ENCODE measurements at regions not wholly inside any gene's neighbourhood (a gene's known extent, or its start where the extent isn't known, plus 50 kb on each side); places are given as distances from the start of the nearest gene placed in this dataset.

- TF ChIP-seq, protein P1, sequence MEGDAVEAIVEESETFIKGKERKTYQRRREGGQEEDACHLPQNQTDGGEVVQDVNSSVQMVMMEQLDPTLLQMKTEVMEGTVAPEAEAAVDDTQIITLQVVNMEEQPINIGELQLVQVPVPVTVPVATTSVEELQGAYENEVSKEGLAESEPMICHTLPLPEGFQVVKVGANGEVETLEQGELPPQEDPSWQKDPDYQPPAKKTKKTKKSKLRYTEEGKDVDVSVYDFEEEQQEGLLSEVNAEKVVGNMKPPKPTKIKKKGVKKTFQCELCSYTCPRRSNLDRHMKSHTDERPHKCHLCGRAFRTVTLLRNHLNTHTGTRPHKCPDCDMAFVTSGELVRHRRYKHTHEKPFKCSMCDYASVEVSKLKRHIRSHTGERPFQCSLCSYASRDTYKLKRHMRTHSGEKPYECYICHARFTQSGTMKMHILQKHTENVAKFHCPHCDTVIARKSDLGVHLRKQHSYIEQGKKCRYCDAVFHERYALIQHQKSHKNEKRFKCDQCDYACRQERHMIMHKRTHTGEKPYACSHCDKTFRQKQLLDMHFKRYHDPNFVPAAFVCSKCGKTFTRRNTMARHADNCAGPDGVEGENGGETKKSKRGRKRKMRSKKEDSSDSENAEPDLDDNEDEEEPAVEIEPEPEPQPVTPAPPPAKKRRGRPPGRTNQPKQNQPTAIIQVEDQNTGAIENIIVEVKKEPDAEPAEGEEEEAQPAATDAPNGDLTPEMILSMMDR (IDR thresholded peaks at IDR 0.05) = no peak
- H3K27ac ChIP-seq = no peak overlapping the region
- DNase-seq (ENCODE audit: low spot score) = no peak
- no peak overlapping the region for H3K4me3 ChIP-seq
These were observed 135.3 kb upstream of the CTAGE1 start for GRCh38 chr18:22552899-22553460.

DNA sequence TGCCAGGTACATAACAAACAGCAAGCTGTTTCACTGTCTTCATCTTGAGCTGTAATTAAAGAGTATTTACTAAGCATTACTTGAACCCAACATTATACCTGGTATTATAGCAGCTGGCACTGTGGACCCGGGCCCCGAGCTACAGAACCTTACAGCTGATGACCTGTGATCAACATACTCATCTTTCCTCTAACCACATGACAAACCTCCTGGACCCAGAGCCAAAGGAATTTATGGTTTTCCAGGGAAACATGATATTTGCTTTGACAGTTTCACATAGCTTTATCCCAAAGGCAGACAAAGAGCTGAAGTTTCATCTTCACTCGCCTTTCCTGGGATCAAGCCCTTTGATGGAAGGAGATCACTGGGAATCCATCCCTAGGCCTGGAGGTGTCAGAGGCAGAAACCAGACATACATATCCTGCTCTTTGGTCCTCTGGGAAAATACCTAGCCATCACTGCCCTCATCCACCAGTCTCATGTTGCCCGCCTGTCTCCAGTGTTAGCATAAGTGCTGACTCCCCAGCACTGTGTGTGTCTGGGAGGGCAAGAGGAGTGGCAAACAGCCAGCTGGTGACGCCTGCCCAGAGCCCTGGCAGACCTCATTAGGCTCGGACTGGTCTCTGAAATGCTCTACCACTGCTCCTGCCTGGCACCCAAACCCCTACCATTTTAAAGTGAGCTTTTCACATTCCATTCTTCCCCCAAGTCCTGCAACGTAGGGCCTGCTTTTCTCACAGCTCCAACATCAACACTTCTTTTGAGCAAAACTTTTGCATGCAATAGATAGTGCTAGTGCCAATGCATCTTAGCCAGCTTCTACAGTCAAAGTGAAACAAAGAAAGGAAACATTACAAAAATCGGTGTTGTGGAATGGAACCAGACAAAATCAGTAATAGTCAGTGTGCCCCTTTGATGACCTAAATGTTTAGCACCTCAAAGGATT lies 138.8 kb upstream of the CTAGE1 start:
- TF ChIP-seq, protein P1 (IDR thresholded peaks at IDR 0.05) = no peak
- Histone ChIP-seq H3K4me3 (peak overlapping the region; percentile 57), H3K27ac (peak overlapping the region; percentile 89 to 92)
- DNase-seq (ENCODE audit: low spot score) = peak; percentile 93

- Histone ChIP-seq H3K4me3 (peak overlapping the region; percentile 57), H3K27ac (peak overlapping the region; percentile 89 to 92)
- TF ChIP-seq, protein P1 (IDR thresholded peaks at IDR 0.05) = no peak
- DNase-seq (ENCODE audit: low spot score) = no peak
These were observed 139.6 kb upstream of the CTAGE1 start for GRCh38 chr18:22557168-22557941.

DNA sequence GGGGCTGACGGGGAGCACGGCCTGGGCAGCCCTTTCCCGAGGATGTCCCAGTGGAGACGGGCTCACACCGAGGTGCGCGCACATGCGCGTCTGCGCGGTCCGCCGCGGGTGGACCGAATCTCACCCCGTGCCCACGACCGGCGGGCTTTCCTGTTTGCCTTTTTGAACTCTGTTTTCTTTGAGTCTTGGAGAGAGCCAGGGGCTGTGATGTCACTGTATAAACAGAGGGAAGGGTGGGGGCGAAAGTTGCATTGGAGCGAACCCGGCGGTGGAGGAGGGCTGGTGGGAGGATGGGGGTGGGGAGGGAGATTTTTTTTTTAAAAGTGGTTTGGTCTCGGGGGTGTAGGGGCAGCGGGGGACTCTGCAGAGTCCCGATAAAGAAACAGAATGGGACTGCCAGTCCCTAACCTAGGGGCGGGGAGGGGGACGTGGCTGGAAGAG lies 141.2 kb upstream of the CTAGE1 start:
- TF ChIP-seq, protein P1 (IDR thresholded peaks at IDR 0.05) = no peak
- Histone ChIP-seq H3K4me3 (peak overlapping the region; percentile 80), H3K27ac (peak overlapping the region; percentile 92 to 98)
- peak; percentile 90 for DNase-seq (ENCODE audit: low spot score)

DNA sequence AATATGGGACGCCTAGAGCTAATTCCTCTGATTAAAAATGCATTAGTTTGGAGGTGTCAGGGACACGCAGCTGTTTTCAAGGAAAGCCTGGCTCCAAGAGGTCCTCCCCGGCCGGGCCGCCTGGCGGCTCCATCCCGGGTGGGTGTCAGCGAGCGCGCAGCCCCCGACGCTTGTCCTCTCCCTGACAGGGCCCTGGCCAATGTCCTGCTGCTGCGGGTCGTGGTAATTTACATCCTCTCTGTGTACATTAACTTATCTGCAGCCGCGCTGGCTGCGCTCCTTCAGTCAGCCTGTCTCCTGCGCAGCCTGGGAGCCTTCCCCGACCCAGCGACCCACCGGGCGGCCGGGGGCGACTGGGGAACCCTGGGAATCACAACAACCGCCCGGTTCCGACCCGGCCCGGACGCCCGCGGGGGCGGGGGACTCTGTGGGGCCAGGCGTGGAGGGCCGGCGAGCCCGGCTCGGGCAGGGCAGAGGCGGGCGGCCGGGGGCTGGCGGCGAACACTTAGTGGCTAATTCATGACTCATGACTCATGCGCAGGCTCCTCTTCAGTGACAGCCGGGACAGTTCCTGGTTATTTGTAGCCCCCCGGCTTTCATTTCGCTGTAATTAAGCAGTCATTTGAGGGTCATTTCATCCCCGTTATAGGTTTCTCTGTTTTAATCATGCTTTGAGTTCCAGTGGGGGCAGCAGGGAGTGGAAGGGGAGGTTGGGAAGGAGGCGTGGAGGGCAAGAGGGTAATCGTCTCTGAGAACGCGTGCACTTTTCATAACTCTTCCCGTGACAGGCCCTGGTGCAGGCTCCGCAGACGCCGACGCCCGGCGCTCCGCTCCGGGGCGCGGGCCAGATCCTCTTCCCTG lies 141.9 kb upstream of the CTAGE1 start:
- peak; percentile 86 for DNase-seq (ENCODE audit: low spot score)
- H3K4me3 ChIP-seq = peak overlapping the region; percentile 80
- H3K27ac ChIP-seq = peak overlapping the region; percentile 92 to 98
- TF ChIP-seq, protein P1 (IDR thresholded peaks at IDR 0.05) = no peak

GRCh38 chr18:22560275-22560610 lies 142.5 kb upstream of the CTAGE1 start:
- Histone ChIP-seq H3K4me3 (peak overlapping the region; percentile 80), H3K27ac (peak overlapping the region; percentile 92 to 98)
- TF ChIP-seq, protein P1 (IDR thresholded peaks at IDR 0.05) = no peak
- no peak for DNase-seq (ENCODE audit: low spot score)

Measured in coronary artery (tissue), 2 donors.